Transverse colon (tissue), 4 donors: ENCODE measurements at regions not wholly inside any gene's neighbourhood (a gene's known extent, or its start where the extent isn't known, plus 50 kb on each side); places are given as distances from the start of the nearest gene placed in this dataset.

Experiments
- DNase-seq: peaks from one replicate; pipeline ENCODE4 v3.0.0-alpha.2; 2019
- H3K27ac ChIP-seq, 4 donors: fragments of 200-600 bp; sonication (generic); 2 replicates each; pipeline ENCODE4 v1.5.1; 2016 to 2018; ENCODE audit warnings: inconsistent platforms in 4 of 4
- H3K27me3 ChIP-seq: fragments of 200-600 bp; sonication (generic); 2 replicates; pipeline ENCODE4 v1.5.1; 2017; ENCODE audit warnings: inconsistent platforms
- H3K36me3 ChIP-seq, 4 donors: fragments of 200-600 bp; sonication (generic); 2 replicates each; pipeline ENCODE4 v1.5.1; 2017 to 2019; ENCODE audit warnings: inconsistent platforms in 4 of 4
- H3K4me1 ChIP-seq, 4 donors: fragments of 200-600 bp; sonication (generic); 2 replicates each; pipeline ENCODE4 v1.5.1; 2017 to 2020; ENCODE audit warnings: inconsistent platforms in 4 of 4
- H3K4me3 ChIP-seq, 4 donors: fragments of 200-600 bp; sonication (generic); 1 replicate in 1 of 4; 2 replicates in 3 of 4; pipeline versions ENCODE4 v1.5.1 to v1.6.1; 2017 to 2019; ENCODE audit warnings: inconsistent platforms in 4 of 4
- H3K9me3 ChIP-seq, 2 donors: fragments of 200-600 bp; sonication (generic); 2 replicates each; pipeline ENCODE4 v1.5.1; 2017 to 2019; ENCODE audit warnings: inconsistent platforms in 2 of 2
- CTCF ChIP-seq, 5 experiments: fragments of 200-600 bp in 3 of 5; fragments of 450-650 bp in 2 of 5; sonication (generic) in 3 of 5; IDR thresholded peaks; 1 replicate in 2 of 5; 2 replicates in 3 of 5; pipeline ENCODE4 v1.5.1; 2016 to 2017; ENCODE audit warnings: antibody characterized with exemption in 5 of 5, inconsistent platforms in 3 of 5, mild to moderate bottlenecking in 2 of 5, moderate library complexity in 1 of 5
- EP300 ChIP-seq: sonication (generic); formaldehyde crosslinking; IDR thresholded peaks from one replicate; pipeline ENCODE4 v1.6.1; 2017; ENCODE audit warnings: antibody characterized with exemption, low read depth
- POLR2A ChIP-seq: fragments of 450-650 bp; IDR thresholded peaks from one replicate; pipeline ENCODE4 v1.6.1; 2016; ENCODE audit warnings: antibody characterized with exemption, mild to moderate bottlenecking, moderate library complexity
- POLR2AphosphoS5 ChIP-seq, 3 donors: sonication (generic); formaldehyde crosslinking; IDR thresholded peaks; one replicate each; pipeline ENCODE4 v1.6.1; 2016; ENCODE audit warnings: antibody characterized with exemption in 3 of 3
- WGBS, 2 donors: methylation state at CpG; one replicate each; pipeline ENCODE4 v1.1.5; 2018; ENCODE audit warnings: low coverage in 1 of 2; 5-methylcytosine and 5-hydroxymethylcytosine counted together
- in situ Hi-C, 4 donors: fragments of 200-750 bp; cut with MboI; loops; one replicate each; pipeline versions ENCODE4 v1.15.0 to v1.15.1; 2017; ENCODE audit warnings: low sequenced_read_pairs in 3 of 4, low pct_ligation_motif_present in 1 of 4, low pct_unique_long_range_greater_than_20kb in 1 of 4
- intact Hi-C: fragments of 100-400 bp; cut with DNase I; formaldehyde crosslinking; loops from one replicate; pipeline ENCODE4 v1.15.1; 2023; ENCODE audit warnings: low total_unique reads

- Histone ChIP-seq H3K27ac (no peak overlapping the region), H3K4me1 (no peaks in the 10 kb centered on the region), H3K9me3 (no peaks in the 10 kb centered on the region), H3K27me3 (no peaks in the 10 kb centered on the region), H3K36me3 (no peaks in the 10 kb centered on the region), H3K4me3 (no peak overlapping the region)
- intact Hi-C loops (no loop called here), in situ Hi-C loops (no loop called here)
- no peak for DNase-seq
- 79 to 83% methylated on average over 2 of the region's 2 CpGs for WGBS, 2 donors
- TF ChIP-seq EP300: no peak
- TF ChIP-seq POLR2A: no peak
- TF ChIP-seq CTCF (IDR thresholded peaks at IDR 0.05): no peak
- no peak for TF ChIP-seq POLR2AphosphoS5 (IDR thresholded peaks at IDR 0.05)
Observed at GRCh38 chr18:32545631-32546030, 74.9 kb upstream of the GAREM1 start.

GRCh38 chr18:32544088-32544487 lies 73.4 kb upstream of the GAREM1 start:
- in situ Hi-C loops (no loop called here), intact Hi-C loops (no loop called here)
- no peak for DNase-seq
- no peaks in the 10 kb centered on the region for H3K27me3 ChIP-seq
- H3K4me3 ChIP-seq: no peak overlapping the region
- H3K36me3 ChIP-seq: no peaks in the 10 kb centered on the region
- H3K4me1 ChIP-seq: no peaks in the 10 kb centered on the region
- no peaks in the 10 kb centered on the region for H3K9me3 ChIP-seq
- H3K27ac ChIP-seq: no peak overlapping the region
- 86 to 89% methylated on average over 1 of the region's 1 CpG for WGBS, 2 donors
- TF ChIP-seq POLR2A (no peak), CTCF (IDR thresholded peaks at IDR 0.05) (no peak), EP300 (no peak), POLR2AphosphoS5 (IDR thresholded peaks at IDR 0.05) (no peak)

- TF ChIP-seq POLR2AphosphoS5 (IDR thresholded peaks at IDR 0.05) (no peak), CTCF (IDR thresholded peaks at IDR 0.05) (no peak), POLR2A (no peak), EP300 (no peak)
- Histone ChIP-seq H3K27me3 (no peaks in the 10 kb centered on the region), H3K4me3 (no peak overlapping the region), H3K4me1 (no peaks in the 10 kb centered on the region), H3K9me3 (no peaks in the 10 kb centered on the region), H3K27ac (no peak overlapping the region), H3K36me3 (no peaks in the 10 kb centered on the region)
- DNase-seq: no peak
- 66 to 69% methylated on average over 2 to 5 of the region's 5 CpGs for WGBS, 2 donors
- intact Hi-C loops (no loop called here), in situ Hi-C loops (no loop called here)
Observed at GRCh38 chr18:32542221-32542798, 71.6 kb upstream of the GAREM1 start.

- Histone ChIP-seq H3K27me3 (no peaks in the 10 kb centered on the region), H3K27ac (peak overlapping the region; percentile 32 to 49 (median 34)), H3K4me3 (no peak overlapping the region), H3K4me1 (peaks cover 0 to 17% (median 8%) of the 10 kb centered on the region in 4 donors), H3K36me3 (no peaks in the 10 kb centered on the region), H3K9me3 (no peaks in the 10 kb centered on the region)
- intact Hi-C loops: no loop called here
- in situ Hi-C loops: no loop called here
- 32 to 33% methylated on average over 3 of the region's 3 CpGs for WGBS, 2 donors
- DNase-seq: no peak
- TF ChIP-seq EP300: no peak
- TF ChIP-seq POLR2AphosphoS5 (IDR thresholded peaks at IDR 0.05): no peak
Observed at GRCh38 chr18:32530947-32531651, 60.4 kb upstream of the GAREM1 start.
